ENCODE measurements at regions not wholly inside any gene's neighbourhood (a gene's known extent, or its start where the extent isn't known, plus 50 kb on each side); places are given as distances from the start of the nearest gene placed in this dataset.

GRCh38 chr2:72015266-72015665 is 132.4 kb downstream of the CYP26B1 start:
- ATAC-seq (no peak), DNase-seq (ENCODE audit: low read depth, low spot score) (no peak)
- no peak overlapping the region for H3K4me3 ChIP-seq (ENCODE audit: low read depth in 2 of 2, low read length in 2 of 2)
- ChIA-PET CTCF (no interaction called here), POLR2A (no interaction called here)
- no TSS peak for BruUV-seq (replicated peaks)
- H3K36me3 ChIP-seq (ENCODE audit: control insufficient read depth, insufficient read depth, low read length) = no peaks in the 10 kb centered on the region
- H3K4me1 ChIP-seq (ENCODE audit: control insufficient read depth, insufficient read depth, low read length) = no peaks in the 10 kb centered on the region
- in situ Hi-C loops (cut with HindIII; ENCODE audit: low pct_unique_long_range_greater_than_20kb, low sequenced_read_pairs) = no loop called here
- intact Hi-C loops (cut with micrococcal nuclease; ENCODE audit: unreplicated experiment) = no loop called here
- no peaks in the 10 kb centered on the region for H3K9me3 ChIP-seq (ENCODE audit: control insufficient read depth, insufficient read depth, low read depth, low read length)
- H3K27ac ChIP-seq (ENCODE audit: low read length) = no peak overlapping the region
- H3K27me3 ChIP-seq (ENCODE audit: control insufficient read depth, insufficient read depth, low read length) = no peaks in the 10 kb centered on the region
- TF ChIP-seq POLR2AphosphoS5 (IDR thresholded peaks at IDR 0.05; ENCODE audit: low read depth, low read length) (no peak), REST (IDR thresholded peaks at IDR 0.05; ENCODE audit: insufficient read depth in 1 of 2, low read depth in 2 of 2, low read length in 1 of 2) (no peak), SIN3A (IDR thresholded peaks at IDR 0.05; ENCODE audit: borderline replicate concordance, insufficient read depth, low read depth, low read length) (no peak), TCF7L2 (IDR thresholded peaks at IDR 0.05; ENCODE audit: low read depth, low read length) (no peak)
- TF ChIP-seq, protein P1, sequence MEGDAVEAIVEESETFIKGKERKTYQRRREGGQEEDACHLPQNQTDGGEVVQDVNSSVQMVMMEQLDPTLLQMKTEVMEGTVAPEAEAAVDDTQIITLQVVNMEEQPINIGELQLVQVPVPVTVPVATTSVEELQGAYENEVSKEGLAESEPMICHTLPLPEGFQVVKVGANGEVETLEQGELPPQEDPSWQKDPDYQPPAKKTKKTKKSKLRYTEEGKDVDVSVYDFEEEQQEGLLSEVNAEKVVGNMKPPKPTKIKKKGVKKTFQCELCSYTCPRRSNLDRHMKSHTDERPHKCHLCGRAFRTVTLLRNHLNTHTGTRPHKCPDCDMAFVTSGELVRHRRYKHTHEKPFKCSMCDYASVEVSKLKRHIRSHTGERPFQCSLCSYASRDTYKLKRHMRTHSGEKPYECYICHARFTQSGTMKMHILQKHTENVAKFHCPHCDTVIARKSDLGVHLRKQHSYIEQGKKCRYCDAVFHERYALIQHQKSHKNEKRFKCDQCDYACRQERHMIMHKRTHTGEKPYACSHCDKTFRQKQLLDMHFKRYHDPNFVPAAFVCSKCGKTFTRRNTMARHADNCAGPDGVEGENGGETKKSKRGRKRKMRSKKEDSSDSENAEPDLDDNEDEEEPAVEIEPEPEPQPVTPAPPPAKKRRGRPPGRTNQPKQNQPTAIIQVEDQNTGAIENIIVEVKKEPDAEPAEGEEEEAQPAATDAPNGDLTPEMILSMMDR (IDR thresholded peaks at IDR 0.05) = no peak

GRCh38 chr2:72014831-72015230 is 132.8 kb downstream of the CYP26B1 start:
- intact Hi-C loops (cut with micrococcal nuclease; ENCODE audit: unreplicated experiment) (no loop called here), in situ Hi-C loops (cut with HindIII; ENCODE audit: low pct_unique_long_range_greater_than_20kb, low sequenced_read_pairs) (no loop called here)
- Histone ChIP-seq H3K27ac (ENCODE audit: low read length) (no peak overlapping the region), H3K27me3 (ENCODE audit: control insufficient read depth, insufficient read depth, low read length) (no peaks in the 10 kb centered on the region), H3K4me1 (ENCODE audit: control insufficient read depth, insufficient read depth, low read length) (no peaks in the 10 kb centered on the region), H3K4me3 (ENCODE audit: low read depth in 2 of 2, low read length in 2 of 2) (no peak overlapping the region), H3K36me3 (ENCODE audit: control insufficient read depth, insufficient read depth, low read length) (no peaks in the 10 kb centered on the region), H3K9me3 (ENCODE audit: control insufficient read depth, insufficient read depth, low read depth, low read length) (no peaks in the 10 kb centered on the region)
- no peak for ATAC-seq
- POLR2A ChIA-PET = no interaction called here
- CTCF ChIA-PET = no interaction called here
- no TSS peak for BruUV-seq (replicated peaks)
- TF ChIP-seq TCF7L2 (IDR thresholded peaks at IDR 0.05; ENCODE audit: low read depth, low read length) (no peak), SIN3A (IDR thresholded peaks at IDR 0.05; ENCODE audit: borderline replicate concordance, insufficient read depth, low read depth, low read length) (no peak), REST (IDR thresholded peaks at IDR 0.05; ENCODE audit: insufficient read depth in 1 of 2, low read depth in 2 of 2, low read length in 1 of 2) (no peak), POLR2AphosphoS5 (IDR thresholded peaks at IDR 0.05; ENCODE audit: low read depth, low read length) (no peak)
- TF ChIP-seq, protein P1 (IDR thresholded peaks at IDR 0.05) = no peak
- no peak for DNase-seq (ENCODE audit: low read depth, low spot score)
